ENCODE measurements at regions not wholly inside any gene's neighbourhood (a gene's known extent, or its start where the extent isn't known, plus 50 kb on each side); places are given as distances from the start of the nearest gene placed in this dataset.
"Not testable (repeated sequence)": the region's sequence is repeated elsewhere in the genome, so short reads cannot be mapped to it uniquely, and the experiment has no call there.

- DNase-seq, result no peak
Observed at GRCh38 chr3:176302271-176302670, 895.0 kb downstream of the TBL1XR1 start.

- no peak for DNase-seq
Observed at GRCh38 chr3:176296066-176296597, 901.1 kb downstream of the TBL1XR1 start.

- DNase-seq, result no peak
Observed at GRCh38 chr3:176293276-176293675, 904.0 kb downstream of the TBL1XR1 start.

GRCh38 chr3:176286476-176287085 is 910.7 kb downstream of the TBL1XR1 start:
- no peak for DNase-seq

- DNase-seq, result no peak
Observed at GRCh38 chr3:176275538-176275937, 921.7 kb downstream of the TBL1XR1 start.

DNA sequence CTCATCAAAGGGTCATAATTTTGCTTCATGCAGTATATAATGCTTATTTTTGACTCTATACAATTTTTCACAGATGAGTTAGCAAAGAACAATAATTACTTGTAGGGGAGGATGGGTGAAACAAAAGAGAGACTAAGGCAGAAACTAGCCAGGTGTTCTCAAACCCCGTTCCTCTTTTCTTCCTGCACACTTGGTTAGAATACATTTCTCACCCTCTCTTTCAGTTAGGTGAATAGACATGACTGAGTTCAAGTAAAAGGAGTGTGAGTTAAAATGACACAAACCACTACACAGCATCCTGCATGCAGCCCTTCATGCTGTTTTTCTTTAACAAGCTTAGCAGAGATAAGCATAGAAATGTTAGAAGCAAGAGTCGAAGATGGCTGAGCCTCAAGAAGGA is 922.2 kb downstream of the TBL1XR1 start:
- DNase-seq, result no peak

DNA sequence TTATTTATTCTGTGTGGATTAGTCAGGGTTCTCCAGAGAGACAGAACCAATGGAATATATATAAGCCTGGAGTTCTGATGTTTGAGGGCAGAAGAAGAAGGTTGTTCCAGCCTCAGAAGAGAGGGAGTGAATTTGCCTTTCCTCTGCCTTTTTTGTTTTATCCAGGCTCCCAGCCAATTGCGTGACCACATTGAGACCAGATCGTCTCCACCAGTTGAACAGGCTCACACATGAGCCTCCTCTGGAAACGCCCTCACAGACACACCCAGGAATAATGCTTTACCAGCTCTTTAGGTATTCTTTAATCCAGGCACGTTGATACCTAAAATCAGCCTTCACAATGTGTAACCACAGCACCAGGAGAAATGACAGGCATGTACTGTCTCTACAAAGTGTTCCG is 923.1 kb downstream of the TBL1XR1 start:
- DNase-seq, result no peak

DNA sequence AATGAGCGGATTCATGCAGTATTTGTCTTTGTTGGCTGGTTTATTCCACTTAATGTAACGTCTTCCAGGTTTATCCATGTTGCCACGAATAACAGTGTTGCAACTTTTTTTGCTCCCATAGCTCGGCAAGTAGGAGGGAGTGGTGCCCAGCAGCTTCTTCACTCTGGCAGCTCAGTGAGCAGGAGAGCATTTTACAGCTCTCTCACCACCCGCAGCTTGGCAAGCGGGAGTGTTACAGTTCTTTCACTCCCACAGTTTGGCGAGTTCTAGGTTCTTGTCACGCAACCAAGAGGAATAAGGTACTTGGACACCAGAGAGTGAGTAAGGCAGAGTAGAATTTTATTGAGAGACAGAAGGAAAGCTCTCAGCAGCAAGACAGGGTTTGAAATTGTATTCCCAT is 935.2 kb downstream of the TBL1XR1 start:
- DNase-seq, result no peak

GRCh38 chr3:176247191-176247590 is 950.1 kb downstream of the TBL1XR1 start:
- no peak for DNase-seq

DNA sequence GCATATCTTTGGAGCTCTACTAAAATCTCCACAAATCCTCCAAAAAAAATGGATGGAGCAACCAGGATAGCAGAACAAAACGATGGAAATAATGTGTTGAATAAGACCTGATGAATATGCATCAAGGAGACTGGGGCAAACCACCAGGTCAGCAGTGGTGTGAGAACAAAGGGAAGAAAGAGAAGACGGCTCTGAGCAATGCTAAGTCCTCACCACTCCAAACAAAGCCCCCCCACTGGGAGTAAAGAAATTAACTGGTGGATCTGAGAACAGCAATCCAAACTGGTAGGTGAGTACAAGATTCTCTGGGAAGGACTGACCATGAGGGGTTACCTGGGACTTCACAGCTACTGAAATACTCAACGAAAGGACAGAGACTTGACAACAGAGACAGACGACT is 977.3 kb downstream of the TBL1XR1 start:
- DNase-seq, result no peak

DNA sequence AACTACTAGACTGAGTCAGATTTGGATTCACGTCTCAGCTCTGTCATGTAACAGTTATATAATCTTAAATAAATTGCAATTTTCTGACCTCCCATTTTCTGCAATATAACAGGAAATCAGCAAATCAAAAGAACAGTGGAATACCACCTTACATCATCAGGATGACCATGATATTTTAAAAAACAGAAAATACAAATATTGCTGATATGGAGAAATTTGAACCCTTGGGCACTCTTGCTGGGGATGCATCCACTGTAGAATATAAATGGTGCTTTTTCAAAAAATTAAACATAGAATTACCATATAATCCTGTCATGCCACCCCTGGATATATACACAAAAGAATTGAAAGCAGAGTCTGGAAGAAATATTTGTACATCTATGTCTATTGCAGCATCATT is 982.5 kb downstream of the TBL1XR1 start:
- no peak for DNase-seq

DNA sequence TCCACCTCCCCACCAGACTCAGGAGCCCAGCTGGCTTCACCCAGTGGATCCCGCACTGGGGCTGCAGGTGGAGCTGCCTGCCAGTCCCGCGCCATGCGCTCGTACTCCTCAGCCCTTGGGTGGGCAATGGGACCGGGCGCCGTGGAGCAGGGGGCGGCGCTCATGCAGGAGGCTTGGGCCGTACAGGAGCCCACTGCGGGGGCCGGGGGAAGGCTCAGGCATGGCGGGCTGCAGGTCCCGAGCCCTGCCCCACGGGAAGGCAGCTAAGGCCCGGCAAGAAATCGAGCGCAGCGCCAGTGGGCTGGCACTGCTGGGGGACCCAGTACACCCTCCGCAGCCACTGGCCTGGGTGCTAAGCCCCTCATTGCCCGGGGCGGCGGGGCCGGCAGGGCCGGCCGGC is 984.0 kb downstream of the TBL1XR1 start:
- not testable (repeated sequence) for DNase-seq

GRCh38 chr3:176208915-176209314 is 988.4 kb downstream of the TBL1XR1 start:
- DNase-seq, result no peak

- DNase-seq, result no peak
Observed at GRCh38 chr3:176208283-176208682, 989.0 kb downstream of the TBL1XR1 start.

DNA sequence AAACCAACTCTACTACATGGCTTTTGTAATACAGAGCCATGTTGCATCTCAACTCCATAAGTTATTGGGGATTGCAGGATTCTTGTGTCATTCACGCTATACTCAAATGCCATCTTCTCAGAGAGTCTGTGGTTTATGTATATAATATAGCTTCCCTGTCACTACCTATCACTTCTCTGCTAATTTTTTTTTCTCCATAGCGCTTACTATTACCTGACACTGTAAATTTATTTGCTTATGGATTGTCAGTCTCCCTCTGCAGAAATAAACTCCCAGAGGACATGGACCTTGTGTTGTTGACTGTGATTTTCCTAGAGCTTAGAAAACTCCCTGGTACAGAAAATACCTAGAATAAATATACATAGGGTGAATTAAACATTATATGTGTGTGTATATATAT is 990.5 kb downstream of the TBL1XR1 start:
- DNase-seq, result no peak

DNA sequence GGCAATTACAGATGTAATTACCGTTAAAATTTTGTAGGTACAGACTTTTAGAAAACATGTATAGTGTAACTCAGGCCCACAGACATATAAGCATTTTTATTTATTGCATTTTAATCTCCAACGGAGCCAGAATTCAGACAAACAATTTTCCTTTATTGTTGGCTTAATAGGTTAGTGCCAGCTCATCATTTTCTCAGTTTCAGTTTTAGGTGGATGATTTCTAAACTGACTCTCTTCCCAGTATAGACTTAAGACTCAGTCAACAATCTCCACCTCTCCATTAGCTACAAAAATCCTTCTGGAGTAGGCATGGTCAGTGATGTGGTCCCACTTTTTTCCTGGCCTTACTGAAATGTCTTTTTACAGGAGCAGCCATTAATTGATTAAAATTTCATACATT is 994.6 kb downstream of the TBL1XR1 start:
- DNase-seq, result no peak

DNA sequence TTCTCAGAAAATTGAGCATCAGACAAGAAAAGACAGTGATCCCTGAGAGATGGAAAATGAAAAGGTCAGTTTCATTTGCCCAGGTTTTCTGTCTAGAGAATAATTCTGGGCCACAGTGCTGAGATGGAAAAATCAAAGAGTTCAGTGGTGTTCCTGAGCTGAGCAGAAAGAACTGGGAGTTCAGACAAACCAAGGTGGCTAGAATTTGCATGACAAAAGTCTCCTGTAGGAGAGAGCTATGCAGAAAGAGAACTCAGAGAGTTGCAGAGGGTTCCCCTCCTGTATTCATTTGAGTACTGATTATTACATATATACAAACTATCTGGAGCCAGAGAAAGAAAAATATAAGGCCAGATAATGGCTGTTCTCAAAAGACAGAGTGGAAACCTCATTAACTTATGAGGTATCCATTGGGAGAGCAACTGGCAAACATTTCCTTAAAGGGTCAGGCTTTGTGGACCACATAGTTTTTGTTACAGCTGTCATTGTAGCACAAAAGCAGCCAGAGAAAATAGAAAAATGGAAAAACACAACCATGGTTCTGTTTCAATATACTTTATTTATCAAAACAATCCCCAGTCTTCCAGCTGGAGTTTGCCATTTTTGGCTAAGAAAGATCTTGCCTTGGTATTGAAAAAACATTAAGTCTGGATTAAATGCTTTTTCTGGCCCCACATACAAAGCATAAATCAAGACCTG is 1004.1 kb downstream of the TBL1XR1 start:
- DNase-seq, result no peak

DNA sequence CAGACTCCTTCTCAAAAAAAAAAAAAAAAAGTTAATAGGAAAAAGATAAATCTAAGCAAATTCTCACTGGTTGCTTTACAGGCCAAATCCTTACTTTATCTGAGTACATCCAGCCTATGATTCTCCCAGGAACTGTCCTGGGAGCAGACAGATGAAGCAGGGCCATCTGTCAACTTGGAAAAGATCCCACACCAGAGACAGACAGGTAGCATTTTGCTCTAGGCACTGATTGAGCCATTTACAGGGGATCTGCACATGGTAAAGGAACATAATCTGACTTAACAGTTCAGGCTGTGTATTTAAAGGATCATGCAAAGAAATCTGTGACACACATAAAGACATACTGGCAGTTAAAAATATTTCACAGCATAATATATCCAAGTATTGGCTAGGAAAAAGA is 1006.5 kb downstream of the TBL1XR1 start:
- no peak for DNase-seq

DNA sequence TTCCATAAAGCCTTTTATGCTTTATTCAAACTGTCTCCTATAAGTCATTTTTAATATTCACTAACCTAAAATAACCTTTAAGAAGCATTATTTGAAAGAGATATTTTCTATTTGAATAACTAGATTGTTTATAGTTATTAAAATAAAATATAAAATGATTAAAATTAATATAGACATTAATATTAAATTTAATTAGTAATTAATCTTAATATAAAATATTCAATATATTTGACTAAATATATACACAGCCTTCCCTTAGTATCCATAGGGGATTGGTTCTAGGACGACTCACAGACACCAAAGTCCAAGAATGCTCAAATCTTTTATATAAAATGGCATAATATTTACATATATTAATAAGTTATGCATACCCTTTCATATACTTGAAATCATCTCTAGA is 1014.1 kb downstream of the TBL1XR1 start:
- DNase-seq, result no peak

DNA sequence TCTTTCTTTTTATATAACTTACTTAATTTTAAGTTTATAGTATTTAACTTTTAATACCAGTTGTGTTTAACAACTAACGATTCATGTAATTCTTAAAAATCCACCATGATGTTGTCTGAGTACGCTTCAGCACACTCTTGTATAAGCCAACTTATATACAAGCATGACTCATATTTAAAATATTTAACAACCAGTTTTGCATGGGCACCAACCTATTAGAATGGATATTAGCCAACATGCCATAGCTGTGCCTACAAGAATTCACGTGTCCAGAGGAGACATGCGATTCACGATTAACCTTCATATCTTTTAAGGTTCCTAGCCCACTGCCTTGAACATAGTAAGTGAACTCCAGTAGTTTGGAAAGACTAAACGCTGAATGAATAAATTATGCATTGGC is 1023.2 kb downstream of the TBL1XR1 start:
- DNase-seq, result no peak

DNA sequence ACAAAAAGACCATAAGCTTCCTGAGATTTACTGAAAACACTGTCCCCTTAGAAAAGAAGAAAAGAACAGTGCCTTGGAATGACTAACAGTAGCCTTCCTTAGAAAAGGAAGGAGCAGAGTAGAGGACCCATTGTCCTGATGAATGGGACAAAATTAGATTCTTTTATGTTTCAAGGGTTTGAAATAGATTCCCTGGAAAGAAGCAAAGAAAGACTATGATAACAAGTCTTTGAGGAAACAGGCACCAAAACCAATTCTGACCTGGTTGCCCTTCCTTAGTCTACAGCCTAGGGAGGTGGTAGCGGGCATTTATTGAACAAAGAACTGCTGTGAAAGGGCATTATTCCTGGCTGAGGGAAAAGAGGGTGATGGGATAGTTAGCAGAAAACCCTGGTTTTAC is 1024.8 kb downstream of the TBL1XR1 start:
- no peak for DNase-seq

DNA sequence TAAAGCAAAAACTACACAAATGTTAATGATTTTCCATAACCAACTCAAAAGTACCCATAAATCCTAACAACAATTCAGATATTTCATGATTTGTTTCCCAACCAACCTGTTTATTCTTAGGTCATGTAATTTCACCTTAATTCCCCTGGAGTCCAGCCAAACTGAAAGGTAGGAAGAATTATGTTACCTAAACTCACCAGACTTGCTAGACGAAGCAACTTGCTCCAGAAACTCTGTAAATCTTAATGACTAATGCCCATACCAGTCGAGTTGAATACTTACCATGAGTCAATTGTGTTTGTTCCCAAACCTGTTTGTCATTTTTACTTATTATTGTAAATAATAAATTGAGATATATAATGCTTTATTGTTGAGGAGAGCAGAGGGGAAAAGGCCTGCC is 1030.0 kb downstream of the TBL1XR1 start:
- DNase-seq, result no peak

- no peak for DNase-seq
Observed at GRCh38 chr3:176160997-176161396, 1036.3 kb downstream of the TBL1XR1 start.

DNA sequence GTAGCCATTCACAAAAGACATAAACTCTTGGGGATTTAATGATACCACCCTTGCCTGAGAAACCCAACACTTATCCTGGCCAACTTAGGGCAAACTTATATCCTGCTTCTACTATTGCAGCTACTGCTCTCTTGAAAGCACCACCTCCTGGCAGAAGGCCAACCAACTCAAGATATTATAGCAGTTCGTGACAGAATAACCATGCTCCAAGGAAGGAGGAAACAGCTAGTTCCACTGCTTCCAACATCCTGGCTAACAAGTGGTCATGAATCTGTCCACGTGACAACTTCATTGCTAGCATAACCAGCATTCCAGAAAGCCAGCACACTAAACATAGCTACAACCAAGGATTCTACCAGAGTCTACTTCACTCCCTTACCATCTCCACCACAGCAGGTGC is 1037.5 kb downstream of the TBL1XR1 start:
- DNase-seq, result no peak

DNA sequence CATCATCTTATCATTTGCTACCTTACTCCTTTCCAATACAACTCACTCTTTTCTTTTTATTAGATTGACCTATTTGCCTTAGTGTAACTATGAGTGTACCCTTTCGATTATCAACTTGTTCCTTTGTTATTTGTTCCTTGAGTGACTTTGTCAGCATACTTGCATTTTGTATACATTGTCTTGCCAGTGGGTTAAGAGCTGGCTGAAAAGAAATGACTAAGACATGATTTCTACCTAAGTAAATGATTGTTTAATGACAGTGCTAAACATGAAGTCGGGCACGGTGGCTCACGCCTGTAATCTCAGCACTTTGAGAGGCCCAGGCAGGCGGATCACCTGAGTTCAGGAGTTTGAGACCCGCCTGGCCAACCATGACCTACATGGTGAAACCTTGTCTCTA is 1042.3 kb downstream of the TBL1XR1 start:
- no peak for DNase-seq
